Natural killer cell (primary cell): ENCODE measurements at regions not wholly inside any gene's neighbourhood (a gene's known extent, or its start where the extent isn't known, plus 50 kb on each side); places are given as distances from the start of the nearest gene placed in this dataset.

ENCODE experiments used
- ATAC-seq, 3 donors: fragments of 150-1000 bp in 2 of 3; fragments of 200-7000 bp in 1 of 3; cut with Tn5 transposase; 1 replicate in 1 of 3; 2 replicates in 2 of 3; pipeline ENCODE4 v1.10.0; 2021; ENCODE audit warnings: mild to moderate bottlenecking in 2 of 3, moderate library complexity in 2 of 3
- DNase-seq, 2 donors: peaks; one replicate each; pipeline versions ENCODE4 v3.0.0 to v3.0.0-alpha.2; 2013 to 2021; ENCODE audit warnings: mixed read lengths in 1 of 2
- H3K27ac ChIP-seq: one replicate; pipeline ENCODE4 v1.5.1; 2013; ENCODE audit warnings: mild to moderate bottlenecking, low read length
- H3K27me3 ChIP-seq: one replicate; pipeline ENCODE4 v1.6.1; 2013; ENCODE audit warnings: low read length; ENCODE audit not compliant: control insufficient read depth, insufficient read depth
- H3K36me3 ChIP-seq: one replicate; pipeline ENCODE4 v1.6.1; 2013; ENCODE audit warnings: low read length; ENCODE audit not compliant: control insufficient read depth, insufficient read depth
- H3K4me1 ChIP-seq: one replicate; pipeline ENCODE4 v1.6.1; 2013; ENCODE audit warnings: low read length; ENCODE audit not compliant: control insufficient read depth, insufficient read depth
- H3K4me3 ChIP-seq: one replicate; pipeline ENCODE4 v1.5.1; 2013; ENCODE audit warnings: low read length
- H3K9me3 ChIP-seq: one replicate; pipeline ENCODE4 v1.6.1; 2013; ENCODE audit warnings: low read length; ENCODE audit not compliant: control insufficient read depth, insufficient read depth
- H3K27ac Mint-ChIP-seq, 2 donors: one replicate each; pipeline ENCODE4 v1.8.0; 2022; ENCODE audit warnings: mild to moderate bottlenecking in 2 of 2, mixed read lengths in 2 of 2, moderate library complexity in 1 of 2
- H3K27me3 Mint-ChIP-seq, 2 donors: one replicate each; pipeline ENCODE4 v1.8.0; 2022; ENCODE audit warnings: low read depth in 2 of 2, mixed read lengths in 2 of 2
- H3K36me3 Mint-ChIP-seq: one replicate; pipeline ENCODE4 v1.8.0; 2022; ENCODE audit warnings: mixed read lengths
- H3K4me1 Mint-ChIP-seq, 2 donors: one replicate each; pipeline ENCODE4 v1.8.0; 2022; ENCODE audit warnings: mixed read lengths in 2 of 2
- H3K4me3 Mint-ChIP-seq: one replicate; pipeline ENCODE4 v1.8.0; 2022; ENCODE audit warnings: mild to moderate bottlenecking, moderate library complexity, mixed read lengths
- H3K9me3 Mint-ChIP-seq, 2 donors: one replicate each; pipeline ENCODE4 v1.8.0; 2022; ENCODE audit warnings: mixed read lengths in 2 of 2
- CTCF ChIP-seq: fragments of 200-600 bp; IDR thresholded peaks from one replicate; pipeline ENCODE4 v1.8.0; 2022; ENCODE audit warnings: antibody characterized with exemption
- WGBS: methylation state at CpG from one replicate; pipeline ENCODE4 v1.1.7; 2013; ENCODE audit warnings: missing lambda C conversion rate; ENCODE audit not compliant: insufficient coverage; 5-methylcytosine and 5-hydroxymethylcytosine counted together
- intact Hi-C: fragments of 100-400 bp; cut with micrococcal nuclease; formaldehyde crosslinking; loops from one replicate; pipeline ENCODE4 v1.14.2; 2022

GRCh38 chr7:152905949-152906348, 146.4 kb downstream of the ACTR3B start:
- Mint-ChIP-seq H3K4me3 (no peak overlapping the region), H3K27ac (no peak overlapping the region), H3K4me1 (no peaks in the 10 kb centered on the region), H3K9me3 (no peaks in the 10 kb centered on the region), H3K27me3 (no peaks in the 10 kb centered on the region), H3K36me3 (no peaks in the 10 kb centered on the region)
- no CpG with 5 or more reads among the region's 2 CpGs for WGBS
- DNase-seq = no peak
- no peak for TF ChIP-seq CTCF
- no peak for ATAC-seq
- H3K36me3 ChIP-seq = no peaks in the 10 kb centered on the region
- no peaks in the 10 kb centered on the region for H3K9me3 ChIP-seq
- no peaks in the 10 kb centered on the region for H3K4me1 ChIP-seq
- H3K4me3 ChIP-seq = no peak overlapping the region
- intact Hi-C loops = no loop called here
- H3K27ac ChIP-seq = no peak overlapping the region
- H3K27me3 ChIP-seq = no peaks in the 10 kb centered on the region

GRCh38 chr7:152907042-152907761, 147.7 kb downstream of the ACTR3B start:
- no peak for DNase-seq
- no peak for ATAC-seq
- no peaks in the 10 kb centered on the region for H3K4me1 ChIP-seq
- Mint-ChIP-seq H3K27ac (no peak overlapping the region), H3K4me1 (no peaks in the 10 kb centered on the region), H3K9me3 (no peaks in the 10 kb centered on the region), H3K4me3 (no peak overlapping the region), H3K36me3 (no peaks in the 10 kb centered on the region), H3K27me3 (no peaks in the 10 kb centered on the region)
- H3K27me3 ChIP-seq = no peaks in the 10 kb centered on the region
- no peaks in the 10 kb centered on the region for H3K36me3 ChIP-seq
- H3K4me3 ChIP-seq = no peak overlapping the region
- no peak for TF ChIP-seq CTCF
- 96% methylated on average over 10 of the region's 11 CpGs for WGBS
- no peak overlapping the region for H3K27ac ChIP-seq
- intact Hi-C loops = no loop called here
- no peaks in the 10 kb centered on the region for H3K9me3 ChIP-seq

DNA sequence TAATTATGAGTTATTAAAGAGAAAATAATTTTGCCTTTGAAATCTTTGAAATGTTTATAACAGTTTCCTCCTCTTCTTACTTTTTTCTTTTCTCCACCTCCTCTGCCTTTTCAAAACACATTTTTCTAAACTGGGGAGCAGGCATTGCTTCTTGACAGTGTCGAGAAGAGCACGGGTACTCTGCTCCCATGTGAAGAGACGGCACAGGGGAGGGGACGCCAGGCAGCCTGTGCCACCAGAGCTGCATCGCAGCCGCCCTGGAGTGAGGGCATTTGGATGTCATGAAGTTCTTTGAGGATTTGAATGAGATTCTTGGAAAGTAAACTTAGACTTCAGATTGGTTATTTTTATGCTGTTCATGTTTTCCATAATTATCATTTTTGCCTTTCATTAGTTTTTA, 149.7 kb downstream of the ACTR3B start:
- DNase-seq (no peak), ATAC-seq (no peak)
- Mint-ChIP-seq H3K27ac (no peak overlapping the region), H3K27me3 (no peaks in the 10 kb centered on the region), H3K4me1 (no peaks in the 10 kb centered on the region), H3K4me3 (no peak overlapping the region), H3K9me3 (no peaks in the 10 kb centered on the region), H3K36me3 (no peaks in the 10 kb centered on the region)
- Histone ChIP-seq H3K9me3 (no peaks in the 10 kb centered on the region), H3K4me1 (no peaks in the 10 kb centered on the region), H3K4me3 (no peak overlapping the region), H3K27me3 (no peaks in the 10 kb centered on the region), H3K36me3 (no peaks in the 10 kb centered on the region), H3K27ac (no peak overlapping the region)
- 90% methylated on average over 6 of the region's 6 CpGs for WGBS
- no peak for TF ChIP-seq CTCF
- intact Hi-C loops = no loop called here
